ENCODE measurements at regions not wholly inside any gene's neighbourhood (a gene's known extent, or its start where the extent isn't known, plus 50 kb on each side); places are given as distances from the start of the nearest gene placed in this dataset.
"Not testable (repeated sequence)": the region's sequence is repeated elsewhere in the genome, so short reads cannot be mapped to it uniquely, and the experiment has no call there.

- Histone ChIP-seq H3K79me2 (replicated peaks; ENCODE audit: insufficient read depth, low read length) (no peaks in the 10 kb centered on the region), H3K36me3 (ENCODE audit: insufficient read depth, low read length) (no peaks in the 10 kb centered on the region), H3K4me3 (ENCODE audit: low read length) (no peak overlapping the region), H3K9me3 (ENCODE audit: low read length) (no peaks in the 10 kb centered on the region), H3F3A (ENCODE audit: insufficient read depth, low read length, poor library complexity, severe bottlenecking) (no peaks in the 10 kb centered on the region), H3K4me2 (ENCODE audit: low read length) (no peak overlapping the region), H2AFZ (ENCODE audit: low read depth, low read length) (no peak overlapping the region), H3K9ac (ENCODE audit: low read length) (no peak overlapping the region), H3K27ac (ENCODE audit: low read length) (no peak overlapping the region), H3K27me3 (ENCODE audit: insufficient read depth, low read depth, low read length) (no peaks in the 10 kb centered on the region), H4K20me1 (ENCODE audit: insufficient read depth) (no peaks in the 10 kb centered on the region), H3K9me2 (ENCODE audit: insufficient read depth, low read length) (no peaks in the 10 kb centered on the region)
- TF ChIP-seq TAF1 (IDR thresholded peaks at IDR 0.05; ENCODE audit: low read depth): no peak
- TF ChIP-seq POLR2AphosphoS5 (IDR thresholded peaks at IDR 0.05): no peak
- TF ChIP-seq RAD21 (conservative IDR thresholded peaks at IDR 0.05): no peak
- no peak for TF ChIP-seq EZH2 (IDR thresholded peaks at IDR 0.05; ENCODE audit: borderline replicate concordance, insufficient read depth, low read length, poor library complexity, severe bottlenecking)
- no peak for TF ChIP-seq CTCF (IDR thresholded peaks at IDR 0.05; ENCODE audit: poor library complexity, severe bottlenecking)
- no peak for TF ChIP-seq EP300 (conservative IDR thresholded peaks at IDR 0.05; ENCODE audit: poor library complexity, severe bottlenecking)
- TF ChIP-seq SMC3 (conservative IDR thresholded peaks at IDR 0.05; ENCODE audit: poor library complexity): no peak
- no peak for TF ChIP-seq REST (IDR thresholded peaks at IDR 0.05; ENCODE audit: borderline replicate concordance)
- TF ChIP-seq MXI1 (conservative IDR thresholded peaks at IDR 0.05; ENCODE audit: poor library complexity, severe bottlenecking): no peak
Measured at GRCh38 chr3:35262406-35262805, 376.9 kb upstream of the ARPP21 start.

- Histone ChIP-seq H3K4me3 (ENCODE audit: low read length) (no peak overlapping the region), H3K27me3 (ENCODE audit: insufficient read depth, low read depth, low read length) (no peaks in the 10 kb centered on the region), H3F3A (ENCODE audit: insufficient read depth, low read length, poor library complexity, severe bottlenecking) (no peaks in the 10 kb centered on the region), H3K9me3 (ENCODE audit: low read length) (no peaks in the 10 kb centered on the region), H4K20me1 (ENCODE audit: insufficient read depth) (no peaks in the 10 kb centered on the region), H3K9me2 (ENCODE audit: insufficient read depth, low read length) (no peaks in the 10 kb centered on the region), H3K9ac (ENCODE audit: low read length) (no peak overlapping the region), H3K79me2 (replicated peaks; ENCODE audit: insufficient read depth, low read length) (no peaks in the 10 kb centered on the region), H3K36me3 (ENCODE audit: insufficient read depth, low read length) (no peaks in the 10 kb centered on the region), H3K4me2 (ENCODE audit: low read length) (no peak overlapping the region), H3K27ac (ENCODE audit: low read length) (no peak overlapping the region), H2AFZ (ENCODE audit: low read depth, low read length) (no peak overlapping the region)
- no peak for TF ChIP-seq EP300 (conservative IDR thresholded peaks at IDR 0.05; ENCODE audit: poor library complexity, severe bottlenecking)
- TF ChIP-seq CTCF (IDR thresholded peaks at IDR 0.05; ENCODE audit: poor library complexity, severe bottlenecking): no peak
- TF ChIP-seq RAD21 (conservative IDR thresholded peaks at IDR 0.05): no peak
- no peak for TF ChIP-seq POLR2AphosphoS5 (IDR thresholded peaks at IDR 0.05)
- no peak for TF ChIP-seq SMC3 (conservative IDR thresholded peaks at IDR 0.05; ENCODE audit: poor library complexity)
- no peak for TF ChIP-seq REST (IDR thresholded peaks at IDR 0.05; ENCODE audit: borderline replicate concordance)
- no peak for TF ChIP-seq EZH2 (IDR thresholded peaks at IDR 0.05; ENCODE audit: borderline replicate concordance, insufficient read depth, low read length, poor library complexity, severe bottlenecking)
- no peak for TF ChIP-seq TAF1 (IDR thresholded peaks at IDR 0.05; ENCODE audit: low read depth)
- TF ChIP-seq MXI1 (conservative IDR thresholded peaks at IDR 0.05; ENCODE audit: poor library complexity, severe bottlenecking): no peak
Measured at GRCh38 chr3:35263477-35263876, 375.8 kb upstream of the ARPP21 start.

GRCh38 chr3:35266065-35266464 is 373.3 kb upstream of the ARPP21 start:
- H3K4me2 ChIP-seq (ENCODE audit: low read length); H3K36me3 ChIP-seq (ENCODE audit: insufficient read depth, low read length); H3K4me3 ChIP-seq (ENCODE audit: low read length); H3K9ac ChIP-seq (ENCODE audit: low read length); H3K79me2 ChIP-seq (replicated peaks; ENCODE audit: insufficient read depth, low read length); H3K27me3 ChIP-seq (ENCODE audit: insufficient read depth, low read depth, low read length); H3F3A ChIP-seq (ENCODE audit: insufficient read depth, low read length, poor library complexity, severe bottlenecking); H3K27ac ChIP-seq (ENCODE audit: low read length); H4K20me1 ChIP-seq (ENCODE audit: insufficient read depth); H3K9me3 ChIP-seq (ENCODE audit: low read length); H3K9me2 ChIP-seq (ENCODE audit: insufficient read depth, low read length); H2AFZ ChIP-seq (ENCODE audit: low read depth, low read length): not testable (repeated sequence)

All from neural cell (in vitro differentiated cells).